Lower leg skin (tissue), 3 donors: ENCODE measurements at regions not wholly inside any gene's neighbourhood (a gene's known extent, or its start where the extent isn't known, plus 50 kb on each side); places are given as distances from the start of the nearest gene placed in this dataset.

Experiments
- CTCF ChIP-seq, 3 donors: fragments of 450-650 bp; IDR thresholded peaks; one replicate each; pipeline ENCODE4 v1.5.1; 2016; ENCODE audit warnings: antibody characterized with exemption in 3 of 3, mild to moderate bottlenecking in 3 of 3, moderate library complexity in 2 of 3
- POLR2A ChIP-seq, 2 donors: fragments of 450-650 bp; IDR thresholded peaks; one replicate each; pipeline ENCODE4 v1.6.1; 2016 to 2017; ENCODE audit warnings: antibody characterized with exemption in 2 of 2, mild to moderate bottlenecking in 1 of 2, moderate library complexity in 1 of 2

- no peak for TF ChIP-seq CTCF (IDR thresholded peaks at IDR 0.05)
- no peak for TF ChIP-seq POLR2A (IDR thresholded peaks at IDR 0.05)
Measured at GRCh38 chr1:67886076-67886475, 52.8 kb upstream of the GNG12 start.
